ENCODE measurements at regions not wholly inside any gene's neighbourhood (a gene's known extent, or its start where the extent isn't known, plus 50 kb on each side); places are given as distances from the start of the nearest gene placed in this dataset.

GRCh38 chr4:20454515-20454914 lies 202.8 kb downstream of the SLIT2 start:
- no peak for TF ChIP-seq CTCF (IDR thresholded peaks at IDR 0.05; ENCODE audit: unreplicated experiment)
- Mint-ChIP-seq H3K9me3 (ENCODE audit: low read depth) (no peaks in the 10 kb centered on the region), H3K4me3 (ENCODE audit: low read depth) (no peak overlapping the region), H3K36me3 (ENCODE audit: insufficient read depth) (no peaks in the 10 kb centered on the region), H3K4me1 (ENCODE audit: low read depth) (no peaks in the 10 kb centered on the region), H3K27me3 (no peaks in the 10 kb centered on the region), H3K27ac (no peak overlapping the region)
- DNase-seq (ENCODE audit: low spot score, unreplicated experiment) = no peak

DNA sequence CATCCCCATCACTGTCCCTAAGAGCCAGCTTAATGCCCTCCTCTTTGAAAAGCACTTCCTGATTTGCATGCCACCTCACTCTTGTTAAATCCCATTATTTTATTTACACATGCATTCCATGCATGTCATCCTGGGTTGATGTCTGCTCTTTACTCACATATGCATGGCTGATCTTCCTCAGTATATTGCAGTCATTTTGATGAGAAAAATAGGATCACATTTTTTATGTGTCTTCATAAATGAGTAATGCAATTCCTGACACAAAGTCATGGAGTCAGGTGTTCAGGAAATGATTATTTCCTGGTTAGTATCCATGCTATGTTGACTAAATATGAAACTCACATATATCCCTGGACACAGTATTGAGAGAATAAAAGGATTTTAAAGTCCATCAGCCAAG lies 204.7 kb downstream of the SLIT2 start:
- no peak for DNase-seq (ENCODE audit: low spot score, unreplicated experiment)
- TF ChIP-seq CTCF (IDR thresholded peaks at IDR 0.05; ENCODE audit: unreplicated experiment) = no peak
- no peaks in the 10 kb centered on the region for H3K36me3 Mint-ChIP-seq (ENCODE audit: insufficient read depth)
- H3K27ac Mint-ChIP-seq = no peak overlapping the region
- no peaks in the 10 kb centered on the region for H3K9me3 Mint-ChIP-seq (ENCODE audit: low read depth)
- H3K27me3 Mint-ChIP-seq = no peaks in the 10 kb centered on the region
- no peak overlapping the region for H3K4me3 Mint-ChIP-seq (ENCODE audit: low read depth)
- H3K4me1 Mint-ChIP-seq (ENCODE audit: low read depth) = no peaks in the 10 kb centered on the region

GRCh38 chr4:20462426-20463175 lies 210.9 kb downstream of the SLIT2 start:
- Mint-ChIP-seq H3K36me3 (ENCODE audit: insufficient read depth) (no peaks in the 10 kb centered on the region), H3K4me1 (ENCODE audit: low read depth) (no peaks in the 10 kb centered on the region), H3K27ac (no peak overlapping the region), H3K9me3 (ENCODE audit: low read depth) (no peaks in the 10 kb centered on the region), H3K27me3 (no peaks in the 10 kb centered on the region), H3K4me3 (ENCODE audit: low read depth) (no peak overlapping the region)
- TF ChIP-seq CTCF (IDR thresholded peaks at IDR 0.05; ENCODE audit: unreplicated experiment) = no peak
- DNase-seq (ENCODE audit: low spot score, unreplicated experiment) = no peak

DNA sequence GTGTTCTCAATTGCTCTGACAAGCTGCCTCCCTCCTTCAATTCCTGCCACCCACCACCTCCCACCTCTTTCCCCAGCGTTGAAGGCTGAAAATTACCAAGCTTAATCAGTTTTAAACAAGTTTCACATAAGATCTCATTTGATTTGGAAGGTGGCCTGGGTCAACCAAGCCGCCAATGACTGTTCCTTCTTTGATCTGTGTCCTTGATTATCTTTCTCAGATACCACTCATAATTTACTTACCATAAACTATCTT lies 211.4 kb downstream of the SLIT2 start:
- TF ChIP-seq CTCF (IDR thresholded peaks at IDR 0.05; ENCODE audit: unreplicated experiment) = no peak
- Mint-ChIP-seq H3K27me3 (no peaks in the 10 kb centered on the region), H3K9me3 (ENCODE audit: low read depth) (no peaks in the 10 kb centered on the region), H3K27ac (no peak overlapping the region), H3K4me1 (ENCODE audit: low read depth) (no peaks in the 10 kb centered on the region), H3K4me3 (ENCODE audit: low read depth) (no peak overlapping the region), H3K36me3 (ENCODE audit: insufficient read depth) (no peaks in the 10 kb centered on the region)
- DNase-seq (ENCODE audit: low spot score, unreplicated experiment) = no peak

- Mint-ChIP-seq H3K9me3 (ENCODE audit: low read depth) (no peaks in the 10 kb centered on the region), H3K27ac (no peak overlapping the region), H3K36me3 (ENCODE audit: insufficient read depth) (no peaks in the 10 kb centered on the region), H3K4me3 (ENCODE audit: low read depth) (no peak overlapping the region), H3K27me3 (no peaks in the 10 kb centered on the region), H3K4me1 (ENCODE audit: low read depth) (no peaks in the 10 kb centered on the region)
- DNase-seq (ENCODE audit: low spot score, unreplicated experiment) = no peak
- TF ChIP-seq CTCF (IDR thresholded peaks at IDR 0.05; ENCODE audit: unreplicated experiment) = no peak
Measured at GRCh38 chr4:20464381-20464780, 212.7 kb downstream of the SLIT2 start.

All from progenitor cell of endocrine pancreas (in vitro differentiated cells).